HG03354 (cell line): ENCODE measurements at regions not wholly inside any gene's neighbourhood (a gene's known extent, or its start where the extent isn't known, plus 50 kb on each side); places are given as distances from the start of the nearest gene placed in this dataset.

ENCODE experiments used
- ATAC-seq: cut with Tn5 transposase; IDR thresholded peaks from one replicate; pipeline ENCODE4 v1.9.1; 2021; ENCODE audit warnings: mild to moderate bottlenecking; ENCODE audit not compliant: unreplicated experiment, poor library complexity, severe bottlenecking

- no peak for ATAC-seq
Observed at GRCh38 chr1:186559601-186560116, 98.7 kb upstream of the PDC start.

- no peak for ATAC-seq
Observed at GRCh38 chr1:186557147-186557777, 96.3 kb upstream of the PDC start.

- no peak for ATAC-seq
Observed at GRCh38 chr1:186550832-186551231, 89.9 kb upstream of the PDC start.

GRCh38 chr1:186541003-186541402 is 80.1 kb upstream of the PDC start:
- no peak for ATAC-seq

GRCh38 chr1:186540521-186540920 is 79.6 kb upstream of the PDC start:
- no peak for ATAC-seq

- ATAC-seq: no peak
Observed at GRCh38 chr1:186536273-186536890, 75.5 kb upstream of the PDC start.

- ATAC-seq: no peak
Observed at GRCh38 chr1:186535388-186536133, 74.6 kb upstream of the PDC start.

- no peak for ATAC-seq
Observed at GRCh38 chr1:186534401-186534800, 73.5 kb upstream of the PDC start.

- ATAC-seq: no peak
Observed at GRCh38 chr1:186532466-186532865, 71.6 kb upstream of the PDC start.

GRCh38 chr1:186531561-186532165 is 70.7 kb upstream of the PDC start:
- no peak for ATAC-seq

GRCh38 chr1:186530109-186530508 is 69.2 kb upstream of the PDC start:
- no peak for ATAC-seq

GRCh38 chr1:186519982-186520381 is 59.1 kb upstream of the PDC start:
- no peak for ATAC-seq

GRCh38 chr1:186518822-186519381 is 58.0 kb upstream of the PDC start:
- ATAC-seq: peak; percentile 78

GRCh38 chr1:186518395-186518794 is 57.5 kb upstream of the PDC start:
- peak; percentile 27 for ATAC-seq

GRCh38 chr1:186514367-186514766 is 53.5 kb upstream of the PDC start:
- no peak for ATAC-seq

GRCh38 chr1:186513526-186513925 is 52.6 kb upstream of the PDC start:
- ATAC-seq: no peak

- no peak for ATAC-seq
Observed at GRCh38 chr1:186512698-186513457, 52.0 kb upstream of the PDC start.

GRCh38 chr1:186511761-186512637 is 51.1 kb upstream of the PDC start:
- ATAC-seq: peak; percentile 90
